KMS-11 (cell line): ENCODE measurements at regions not wholly inside any gene's neighbourhood (a gene's known extent, or its start where the extent isn't known, plus 50 kb on each side); places are given as distances from the start of the nearest gene placed in this dataset.

Experiments
- H2AFZ ChIP-seq: fragments of 200-600 bp; sonication (generic); 2 replicates; pipeline ENCODE4 v1.6.1; 2016; ENCODE audit warnings: antibody characterized with exemption, mixed run types, low read depth
- H3K27ac ChIP-seq: fragments of 200-600 bp; sonication (generic); 2 replicates; pipeline ENCODE4 v1.6.1; 2016; ENCODE audit warnings: mild to moderate bottlenecking, mixed run types
- H3K27me3 ChIP-seq: fragments of 200-600 bp; sonication (generic); 2 replicates; pipeline ENCODE4 v1.6.1; 2017; ENCODE audit warnings: mild to moderate bottlenecking, low read depth, mixed run types, moderate library complexity; ENCODE audit not compliant: insufficient read depth
- H3K36me3 ChIP-seq: fragments of 200-600 bp; sonication (generic); 2 replicates; pipeline ENCODE4 v1.6.1; 2017; ENCODE audit warnings: mild to moderate bottlenecking, mixed run types; ENCODE audit not compliant: insufficient read depth
- H3K4me1 ChIP-seq: fragments of 200-600 bp; sonication (generic); 2 replicates; pipeline ENCODE4 v1.6.1; 2016; ENCODE audit warnings: mild to moderate bottlenecking, low read depth, mixed run types; ENCODE audit not compliant: poor library complexity, severe bottlenecking
- H3K4me2 ChIP-seq: fragments of 200-600 bp; sonication (generic); 2 replicates; pipeline ENCODE4 v1.7.0; 2016; ENCODE audit warnings: mild to moderate bottlenecking, mixed run types
- H3K4me3 ChIP-seq: fragments of 200-600 bp; sonication (generic); IDR thresholded peaks from 2 replicates; pipeline ENCODE4 v1.6.1; 2017; ENCODE audit warnings: low read depth, low read length, mixed read lengths; ENCODE audit not compliant: insufficient read depth
- H3K79me2 ChIP-seq: fragments of 200-600 bp; sonication (generic); 2 replicates; pipeline ENCODE4 v1.6.1; 2016; ENCODE audit warnings: low read depth, mixed run types; ENCODE audit not compliant: insufficient read depth
- H3K9ac ChIP-seq: fragments of 200-600 bp; sonication (generic); 2 replicates; pipeline ENCODE4 v1.6.1; 2016; ENCODE audit warnings: mild to moderate bottlenecking, mixed run types
- H4K20me1 ChIP-seq: fragments of 200-600 bp; sonication (generic); 2 replicates; pipeline ENCODE4 v1.6.1; 2016; ENCODE audit warnings: mild to moderate bottlenecking, mixed run types; ENCODE audit not compliant: insufficient read depth
- TF ChIP-seq, protein P1 (sequence below): fragments of 200-600 bp; sonication (generic); conservative IDR thresholded peaks from 2 replicates; pipeline ENCODE4 v1.6.1; 2017; ENCODE audit warnings: low read depth, mild to moderate bottlenecking, antibody characterized with exemption, low read length, moderate library complexity, mixed read lengths

DNA sequence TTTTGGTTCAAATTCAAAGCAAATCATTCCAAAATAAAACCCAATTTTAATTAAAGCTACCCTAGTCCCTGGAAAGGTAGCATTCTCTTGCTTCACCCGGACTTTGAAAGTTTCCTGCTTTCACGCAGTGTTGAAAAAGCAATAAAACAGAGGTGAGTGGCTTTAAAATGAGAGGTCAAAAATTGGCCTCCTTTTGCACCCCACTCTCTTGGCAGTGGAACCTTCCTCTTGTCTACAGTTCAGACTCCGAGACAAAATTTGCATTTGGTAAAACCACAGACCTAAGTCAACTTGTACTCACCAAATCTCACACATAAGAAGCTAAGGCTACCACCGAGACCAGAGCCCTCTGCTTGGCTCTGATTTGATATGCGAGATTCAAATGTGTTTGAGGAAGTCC lies 252.7 kb downstream of the TTLL7 start:
- no peaks in the 10 kb centered on the region for H3K4me1 ChIP-seq
- TF ChIP-seq, protein P1, sequence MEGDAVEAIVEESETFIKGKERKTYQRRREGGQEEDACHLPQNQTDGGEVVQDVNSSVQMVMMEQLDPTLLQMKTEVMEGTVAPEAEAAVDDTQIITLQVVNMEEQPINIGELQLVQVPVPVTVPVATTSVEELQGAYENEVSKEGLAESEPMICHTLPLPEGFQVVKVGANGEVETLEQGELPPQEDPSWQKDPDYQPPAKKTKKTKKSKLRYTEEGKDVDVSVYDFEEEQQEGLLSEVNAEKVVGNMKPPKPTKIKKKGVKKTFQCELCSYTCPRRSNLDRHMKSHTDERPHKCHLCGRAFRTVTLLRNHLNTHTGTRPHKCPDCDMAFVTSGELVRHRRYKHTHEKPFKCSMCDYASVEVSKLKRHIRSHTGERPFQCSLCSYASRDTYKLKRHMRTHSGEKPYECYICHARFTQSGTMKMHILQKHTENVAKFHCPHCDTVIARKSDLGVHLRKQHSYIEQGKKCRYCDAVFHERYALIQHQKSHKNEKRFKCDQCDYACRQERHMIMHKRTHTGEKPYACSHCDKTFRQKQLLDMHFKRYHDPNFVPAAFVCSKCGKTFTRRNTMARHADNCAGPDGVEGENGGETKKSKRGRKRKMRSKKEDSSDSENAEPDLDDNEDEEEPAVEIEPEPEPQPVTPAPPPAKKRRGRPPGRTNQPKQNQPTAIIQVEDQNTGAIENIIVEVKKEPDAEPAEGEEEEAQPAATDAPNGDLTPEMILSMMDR: no peak
- H3K36me3 ChIP-seq: no peaks in the 10 kb centered on the region
- no peak overlapping the region for H3K4me3 ChIP-seq
- no peaks in the 10 kb centered on the region for H4K20me1 ChIP-seq
- no peak overlapping the region for H3K4me2 ChIP-seq
- H2AFZ ChIP-seq: no peak overlapping the region
- no peaks in the 10 kb centered on the region for H3K27me3 ChIP-seq
- no peaks in the 10 kb centered on the region for H3K79me2 ChIP-seq
- H3K9ac ChIP-seq: no peak overlapping the region
- no peak overlapping the region for H3K27ac ChIP-seq

DNA sequence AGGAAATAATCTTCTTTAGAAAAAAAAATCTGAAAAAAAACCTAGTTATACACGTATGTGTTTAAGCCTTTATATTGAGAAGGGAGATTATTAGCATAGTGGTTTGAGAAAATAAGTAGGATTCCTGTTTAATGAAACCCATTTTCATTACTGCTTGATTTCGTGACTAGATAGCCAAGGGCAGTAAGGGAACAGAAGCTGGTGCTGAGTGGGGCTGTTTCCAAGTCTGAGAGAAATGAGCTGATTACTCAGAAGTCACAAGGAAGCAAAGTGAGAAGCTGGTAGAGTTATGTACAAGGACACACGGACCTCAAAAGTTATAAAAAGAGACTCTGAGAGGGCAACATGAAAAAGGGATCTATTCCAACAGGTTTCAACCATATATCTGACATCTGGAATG lies 256.5 kb downstream of the TTLL7 start:
- no peaks in the 10 kb centered on the region for H3K4me1 ChIP-seq
- H3K4me3 ChIP-seq: no peak overlapping the region
- no peaks in the 10 kb centered on the region for H3K36me3 ChIP-seq
- no peak overlapping the region for H2AFZ ChIP-seq
- H3K27ac ChIP-seq: no peak overlapping the region
- H4K20me1 ChIP-seq: no peaks in the 10 kb centered on the region
- H3K27me3 ChIP-seq: no peaks in the 10 kb centered on the region
- no peaks in the 10 kb centered on the region for H3K79me2 ChIP-seq
- H3K4me2 ChIP-seq: no peak overlapping the region
- TF ChIP-seq, protein P1: no peak
- H3K9ac ChIP-seq: no peak overlapping the region

DNA sequence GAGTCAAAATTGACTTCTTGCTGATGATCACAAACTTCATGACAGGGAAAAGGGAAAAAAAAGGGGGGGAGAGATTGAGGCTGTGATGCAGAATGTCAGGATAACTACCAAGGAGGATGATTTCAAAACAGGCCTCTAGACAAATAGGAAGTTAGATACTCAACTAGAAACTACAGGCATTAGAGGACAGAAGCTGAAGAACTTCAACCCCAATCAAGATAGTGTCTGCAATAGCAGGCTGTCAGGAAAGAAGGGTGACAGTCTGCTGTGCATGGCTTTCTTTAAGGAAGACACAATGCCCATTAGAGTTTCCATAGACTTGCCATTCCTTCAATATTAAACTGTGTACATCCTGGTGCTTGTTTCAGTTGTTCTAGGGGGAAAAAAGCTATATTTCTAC lies 257.2 kb downstream of the TTLL7 start:
- TF ChIP-seq, protein P1: no peak
- Histone ChIP-seq H3K27ac (no peak overlapping the region), H3K36me3 (no peaks in the 10 kb centered on the region), H3K4me3 (no peak overlapping the region), H4K20me1 (no peaks in the 10 kb centered on the region), H3K4me2 (no peak overlapping the region), H3K79me2 (no peaks in the 10 kb centered on the region), H3K27me3 (no peaks in the 10 kb centered on the region), H2AFZ (no peak overlapping the region), H3K9ac (no peak overlapping the region), H3K4me1 (no peaks in the 10 kb centered on the region)

DNA sequence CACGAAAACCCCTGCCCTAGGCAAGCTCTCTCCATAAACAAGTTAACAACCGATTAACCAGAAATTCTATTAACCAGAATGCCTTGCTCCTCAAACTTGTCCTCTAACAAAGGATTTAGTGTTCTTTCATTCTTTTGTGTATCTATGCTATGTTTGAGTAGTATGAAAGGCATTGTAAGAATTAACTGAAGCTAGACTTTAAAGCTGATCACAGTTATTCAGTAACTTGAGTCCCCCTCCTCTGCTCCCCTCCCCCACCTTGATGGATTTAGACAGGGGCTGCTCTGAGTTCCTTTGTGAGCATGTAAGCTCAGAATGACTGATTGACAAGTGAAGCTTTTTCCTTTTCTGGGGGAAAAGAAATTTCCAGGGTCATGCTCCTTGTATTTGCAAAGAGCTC lies 257.6 kb downstream of the TTLL7 start:
- Histone ChIP-seq H2AFZ (no peak overlapping the region), H3K36me3 (no peaks in the 10 kb centered on the region), H3K27me3 (no peaks in the 10 kb centered on the region), H3K4me2 (no peak overlapping the region), H3K27ac (no peak overlapping the region), H3K79me2 (no peaks in the 10 kb centered on the region), H3K9ac (no peak overlapping the region), H3K4me3 (no peak overlapping the region), H4K20me1 (no peaks in the 10 kb centered on the region), H3K4me1 (no peaks in the 10 kb centered on the region)
- TF ChIP-seq, protein P1: no peak

DNA sequence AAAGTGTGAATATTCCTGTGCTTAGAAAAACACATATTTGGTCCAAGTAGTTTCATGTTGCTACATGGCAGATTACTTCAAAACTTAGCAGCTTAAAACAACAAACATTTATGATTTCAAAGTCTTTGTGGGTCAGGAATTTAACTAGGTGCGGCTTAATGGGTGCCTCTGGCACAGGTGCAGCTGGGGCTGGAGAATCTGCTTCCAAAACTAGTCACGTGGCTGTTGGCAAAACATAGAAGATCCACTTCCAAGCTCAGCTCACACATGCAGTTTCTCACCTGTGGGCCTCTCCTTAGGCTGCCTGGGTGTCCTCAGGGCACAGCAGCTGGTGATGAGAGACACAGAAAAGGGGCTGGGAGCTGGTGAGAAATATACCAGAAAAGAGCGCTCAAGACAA lies 263.4 kb downstream of the TTLL7 start:
- H3K27me3 ChIP-seq: no peaks in the 10 kb centered on the region
- no peak overlapping the region for H3K27ac ChIP-seq
- no peak overlapping the region for H2AFZ ChIP-seq
- H3K4me1 ChIP-seq: no peaks in the 10 kb centered on the region
- no peak overlapping the region for H3K4me3 ChIP-seq
- no peaks in the 10 kb centered on the region for H3K79me2 ChIP-seq
- H3K36me3 ChIP-seq: no peaks in the 10 kb centered on the region
- H3K9ac ChIP-seq: no peak overlapping the region
- H3K4me2 ChIP-seq: no peak overlapping the region
- TF ChIP-seq, protein P1: no peak
- no peaks in the 10 kb centered on the region for H4K20me1 ChIP-seq
